ENCODE measurements at regions not wholly inside any gene's neighbourhood (a gene's known extent, or its start where the extent isn't known, plus 50 kb on each side); places are given as distances from the start of the nearest gene placed in this dataset.
"Not testable (repeated sequence)": the region's sequence is repeated elsewhere in the genome, so short reads cannot be mapped to it uniquely, and the experiment has no call there.

GRCh38 chr9:90706230-90706629, 63.6 kb upstream of the DIRAS2 start:
- no peaks in the 10 kb centered on the region for H3K9me3 ChIP-seq
- no peaks in the 10 kb centered on the region for H3K4me1 ChIP-seq
- no peaks in the 10 kb centered on the region for H3K36me3 ChIP-seq
- TF ChIP-seq CTCF (IDR thresholded peaks at IDR 0.05), result no peak
- H3K27ac ChIP-seq, result no peak overlapping the region
- H3K4me3 ChIP-seq, result no peak overlapping the region
- no peak for ATAC-seq
- no peak for DNase-seq
- no peaks in the 10 kb centered on the region for H3K27me3 ChIP-seq (ENCODE audit: low read depth)
- intact Hi-C loops (cut with DNase I), result no loop called here

GRCh38 chr9:90702441-90702955, 59.9 kb upstream of the DIRAS2 start:
- H3K27me3 ChIP-seq (ENCODE audit: low read depth), result peaks cover 9% of the 10 kb centered on the region
- H3K4me3 ChIP-seq, result no peak overlapping the region
- no peak overlapping the region for H3K27ac ChIP-seq
- no peak for TF ChIP-seq CTCF (IDR thresholded peaks at IDR 0.05)
- peak in 1 of 2 donors; percentile 21 for ATAC-seq
- H3K4me1 ChIP-seq, result no peaks in the 10 kb centered on the region
- no peak for DNase-seq
- intact Hi-C loops (cut with DNase I), result no loop called here
- no peaks in the 10 kb centered on the region for H3K36me3 ChIP-seq
- H3K9me3 ChIP-seq, result no peaks in the 10 kb centered on the region

- H3K4me3 ChIP-seq, result no peak overlapping the region
- no peaks in the 10 kb centered on the region for H3K36me3 ChIP-seq
- H3K27ac ChIP-seq, result no peak overlapping the region
- peaks cover 9% of the 10 kb centered on the region for H3K27me3 ChIP-seq (ENCODE audit: low read depth)
- intact Hi-C loops (cut with DNase I), result no loop called here
- no peaks in the 10 kb centered on the region for H3K4me1 ChIP-seq
- TF ChIP-seq CTCF (IDR thresholded peaks at IDR 0.05), result no peak
- DNase-seq, result no peak
- H3K9me3 ChIP-seq, result no peaks in the 10 kb centered on the region
- ATAC-seq, result no peak
Observed at GRCh38 chr9:90698871-90699440, 56.3 kb upstream of the DIRAS2 start.

- no peak for TF ChIP-seq CTCF (IDR thresholded peaks at IDR 0.05)
Observed at GRCh38 chr9:90697808-90698207, 55.2 kb upstream of the DIRAS2 start.

GRCh38 chr9:90694187-90694586, 51.6 kb upstream of the DIRAS2 start:
- H3K4me3 ChIP-seq; intact Hi-C loops (cut with DNase I); H3K9me3 ChIP-seq; H3K36me3 ChIP-seq; ATAC-seq; H3K27me3 ChIP-seq (ENCODE audit: low read depth); H3K4me1 ChIP-seq; H3K27ac ChIP-seq; DNase-seq: not testable (repeated sequence)

More at GRCh38 chr9:90697808-90698207, 55.2 kb upstream of the DIRAS2 start:
- no peak for ATAC-seq
- intact Hi-C loops (cut with DNase I), result no loop called here
- H3K27ac ChIP-seq, result no peak overlapping the region
- no peak overlapping the region for H3K4me3 ChIP-seq
- H3K9me3 ChIP-seq, result no peaks in the 10 kb centered on the region
- no peak for DNase-seq
- H3K4me1 ChIP-seq, result no peaks in the 10 kb centered on the region
- no peaks in the 10 kb centered on the region for H3K36me3 ChIP-seq
- peaks cover 9% of the 10 kb centered on the region for H3K27me3 ChIP-seq (ENCODE audit: low read depth)
